ENCODE measurements at regions not wholly inside any gene's neighbourhood (a gene's known extent, or its start where the extent isn't known, plus 50 kb on each side); places are given as distances from the start of the nearest gene placed in this dataset.

DNA sequence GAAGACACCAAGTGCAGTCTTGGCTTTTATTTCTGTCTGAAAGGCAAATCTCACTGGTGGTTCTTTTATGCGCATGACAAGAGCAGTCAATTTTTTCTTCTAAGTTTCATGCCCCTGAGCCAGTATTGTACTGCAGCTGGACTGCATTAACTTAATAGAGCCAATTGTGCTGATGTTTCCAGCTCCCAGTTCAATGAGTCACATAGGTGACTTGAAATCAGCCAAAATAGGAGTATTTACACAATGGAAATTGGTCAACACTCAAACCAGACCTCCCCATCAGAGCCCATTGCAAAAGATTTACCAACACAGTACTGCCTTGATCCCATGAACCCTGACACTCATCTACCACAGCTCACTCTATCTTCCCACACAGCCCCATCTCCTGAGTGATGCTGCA is 100.3 kb upstream of the GUCY1A1 start:
- TF ChIP-seq CHD1 (IDR thresholded peaks at IDR 0.05; ENCODE audit: low read depth, low read length) (no peak), SIX5 (IDR thresholded peaks at IDR 0.05; ENCODE audit: low read depth, low read length) (no peak), HDAC6 (IDR thresholded peaks at IDR 0.05; ENCODE audit: low read depth, low read length) (no peak), RBBP5 (IDR thresholded peaks at IDR 0.05; ENCODE audit: borderline replicate concordance, low read depth, low read length) (no peak), RAD21 (IDR thresholded peaks at IDR 0.05 in 1 of 2, conservative IDR thresholded peaks at IDR 0.05 in 1 of 2; ENCODE audit: low read depth in 2 of 2, low read length in 2 of 2) (no peak), POU5F1 (IDR thresholded peaks at IDR 0.05; ENCODE audit: low read depth, low read length) (no peak), NRF1 (IDR thresholded peaks at IDR 0.05; ENCODE audit: low read depth, low read length) (no peak), BRCA1 (IDR thresholded peaks at IDR 0.05; ENCODE audit: low read depth, low read length) (no peak), RFX5 (IDR thresholded peaks at IDR 0.05; ENCODE audit: borderline replicate concordance, low read depth, low read length) (no peak), SAP30 (IDR thresholded peaks at IDR 0.05; ENCODE audit: insufficient read depth, insufficient replicate concordance, low read length) (no peak), YY1 (IDR thresholded peaks at IDR 0.05; ENCODE audit: low read depth, low read length) (no peak), SP4 (IDR thresholded peaks at IDR 0.05; ENCODE audit: low read length) (no peak)
- H2BK12ac ChIP-seq (ENCODE audit: low read depth, low read length) = no peak overlapping the region
- no peak overlapping the region for H3K4me3 ChIP-seq (ENCODE audit: extremely low read depth in 1 of 4, insufficient read depth in 2 of 4, low read depth in 3 of 4, low read length in 4 of 4)
- CTCF ChIA-PET (ENCODE audit: partially characterized antibody) = no interaction called here
- H4K20me1 ChIP-seq (replicated peaks in 1 of 2; ENCODE audit: control insufficient read depth in 1 of 2, insufficient read depth in 2 of 2, low read length in 2 of 2) = no peaks in the 10 kb centered on the region
- H3K4ac ChIP-seq (replicated peaks; ENCODE audit: insufficient read length, low read depth, low read length) = no peak overlapping the region
- H3K36me3 ChIP-seq (ENCODE audit: control insufficient read depth in 2 of 4, insufficient read depth in 4 of 4, low read length in 3 of 4) = no peaks in the 10 kb centered on the region
- POLR2A ChIA-PET (ENCODE audit: partially characterized antibody) = no interaction called here
- H2BK15ac ChIP-seq (ENCODE audit: low read length) = no peak overlapping the region
- no peak overlapping the region for H4K5ac ChIP-seq (ENCODE audit: insufficient read length, low read depth, low read length)
- H3K23me2 ChIP-seq (ENCODE audit: low read depth, low read length) = no peaks in the 10 kb centered on the region
- H3K4me1 ChIP-seq (replicated peaks in 1 of 4; ENCODE audit: control insufficient read depth in 3 of 4, insufficient read depth in 4 of 4, low read length in 3 of 4) = no peaks in the 10 kb centered on the region
- no peak overlapping the region for H4K91ac ChIP-seq (replicated peaks; ENCODE audit: insufficient read length, low read length)
- H3K27ac ChIP-seq (ENCODE audit: low read depth, low read length) = no peak overlapping the region
- FAIRE-seq (no peak), DNase-seq (ENCODE audit: low read depth in 1 of 2, low spot score in 2 of 2) (no peak)
- H2AFZ ChIP-seq (ENCODE audit: low read length) = no peak overlapping the region
- H3K18ac ChIP-seq (ENCODE audit: extremely low read depth, low read length) = no peak overlapping the region
- H4K8ac ChIP-seq (ENCODE audit: extremely low read depth, insufficient read depth, low read length) = no peak overlapping the region
- no peak overlapping the region for H3K23ac ChIP-seq (ENCODE audit: insufficient read length)
- H2BK20ac ChIP-seq (ENCODE audit: low read length) = no peak overlapping the region
- no peak overlapping the region for H3K4me2 ChIP-seq (ENCODE audit: insufficient read depth in 1 of 2, low read depth in 2 of 2, low read length in 2 of 2)
- no peak overlapping the region for H2BK120ac ChIP-seq (replicated peaks; ENCODE audit: low read depth, low read length)
- no peak overlapping the region for H2BK5ac ChIP-seq (ENCODE audit: low read depth, low read length)
- H3K9me3 ChIP-seq (ENCODE audit: insufficient read depth in 2 of 2, low read depth in 1 of 2, low read length in 1 of 2) = no peaks in the 10 kb centered on the region
- no peak overlapping the region for H3K14ac ChIP-seq (ENCODE audit: insufficient read length)
- no peaks in the 10 kb centered on the region for H3K79me1 ChIP-seq (ENCODE audit: low read depth, low read length)
- H3K79me2 ChIP-seq (ENCODE audit: control insufficient read depth in 1 of 2, insufficient read depth in 2 of 2, low read length in 2 of 2) = no peaks in the 10 kb centered on the region
- H3K27me3 ChIP-seq (replicated peaks in 1 of 4; ENCODE audit: control insufficient read depth in 3 of 4, extremely low read depth in 1 of 4, insufficient read depth in 3 of 4, low read length in 3 of 4) = no peaks in the 10 kb centered on the region
- 96% methylated on average over 1 of the region's 1 CpG; no CpG with 5 or more reads in 1 of the 2 experiments for WGBS, 2 experiments (ENCODE audit: extremely low coverage in 1 of 2, insufficient coverage in 1 of 2, insufficient read length in 1 of 2, insufficient replicate concordance in 2 of 2, low coverage in 1 of 2, low lambda C conversion rate in 2 of 2, missing lambda C conversion rate in 1 of 2)
- H3K9ac ChIP-seq (replicated peaks in 1 of 4; ENCODE audit: extremely low read depth in 1 of 4, low read depth in 3 of 4, low read length in 3 of 4) = no peak overlapping the region
- no peak overlapping the region for H3K56ac ChIP-seq (replicated peaks; ENCODE audit: insufficient read length, low read depth, low read length)
- no peak overlapping the region for H2AK5ac ChIP-seq (ENCODE audit: low read depth, low read length)

Measured in H1 (cell line).